Effector memory CD8-positive, alpha-beta T cell (primary cell): ENCODE measurements at regions not wholly inside any gene's neighbourhood (a gene's known extent, or its start where the extent isn't known, plus 50 kb on each side); places are given as distances from the start of the nearest gene placed in this dataset.

Experiments used
- ATAC-seq: fragments of 150-1000 bp; cut with Tn5 transposase; replicated peaks from 2 replicates; pipeline ENCODE4 v1.10.0; 2021; ENCODE audit warnings: mild to moderate bottlenecking, moderate library complexity
- DNase-seq, 3 experiments: peaks; one replicate each; pipeline ENCODE4 v3.0.0; 2021
- H3K27ac Mint-ChIP-seq, 2 donors: one replicate each; pipeline ENCODE4 v1.8.0; 2022; ENCODE audit warnings: mild to moderate bottlenecking in 2 of 2, mixed read lengths in 2 of 2, moderate library complexity in 2 of 2
- H3K27me3 Mint-ChIP-seq, 2 donors: one replicate each; pipeline ENCODE4 v1.8.0; 2022; ENCODE audit warnings: mixed read lengths in 2 of 2
- H3K36me3 Mint-ChIP-seq: one replicate; pipeline ENCODE4 v1.8.0; 2022; ENCODE audit warnings: mild to moderate bottlenecking, moderate library complexity, mixed read lengths; ENCODE audit not compliant: insufficient read depth
- H3K4me1 Mint-ChIP-seq, 2 donors: one replicate each; pipeline ENCODE4 v1.8.0; 2022; ENCODE audit warnings: low read depth in 2 of 2, mixed read lengths in 2 of 2
- H3K4me3 Mint-ChIP-seq, 2 donors: one replicate each; pipeline ENCODE4 v1.8.0; 2022; ENCODE audit warnings: mild to moderate bottlenecking in 2 of 2, mixed read lengths in 2 of 2, moderate library complexity in 2 of 2
- H3K9me3 Mint-ChIP-seq, 2 donors: one replicate each; pipeline ENCODE4 v1.8.0; 2022; ENCODE audit warnings: mixed read lengths in 2 of 2

GRCh38 chr2:12253167-12253778 lies 463.5 kb upstream of the TRIB2 start:
- ATAC-seq (no peak), DNase-seq (no peak)
- H3K27me3 Mint-ChIP-seq, result peaks cover 0 to 4% of the 10 kb centered on the region in 2 donors
- H3K9me3 Mint-ChIP-seq, result peaks cover 0 to 3% of the 10 kb centered on the region in 2 donors
- H3K36me3 Mint-ChIP-seq, result peaks cover 3% of the 10 kb centered on the region
- H3K27ac Mint-ChIP-seq, result no peak overlapping the region
- no peaks in the 10 kb centered on the region for H3K4me1 Mint-ChIP-seq
- H3K4me3 Mint-ChIP-seq, result no peak overlapping the region

GRCh38 chr2:12254280-12254860 lies 462.4 kb upstream of the TRIB2 start:
- Mint-ChIP-seq H3K27ac (no peak overlapping the region), H3K4me3 (no peak overlapping the region), H3K27me3 (peaks cover 0 to 4% of the 10 kb centered on the region in 2 donors), H3K9me3 (peaks cover 0 to 3% of the 10 kb centered on the region in 2 donors), H3K4me1 (no peaks in the 10 kb centered on the region), H3K36me3 (peaks cover 3% of the 10 kb centered on the region)
- ATAC-seq, result no peak
- DNase-seq, result no peak

GRCh38 chr2:12256206-12256605 lies 460.5 kb upstream of the TRIB2 start:
- H3K27ac Mint-ChIP-seq, result no peak overlapping the region

GRCh38 chr2:12257476-12257875 lies 459.3 kb upstream of the TRIB2 start:
- DNase-seq, result no peak
- Mint-ChIP-seq H3K4me1 (no peaks in the 10 kb centered on the region), H3K4me3 (no peak overlapping the region), H3K27me3 (no peaks in the 10 kb centered on the region), H3K27ac (no peak overlapping the region), H3K36me3 (no peaks in the 10 kb centered on the region), H3K9me3 (peaks cover 0 to 1% of the 10 kb centered on the region in 2 donors)
- ATAC-seq, result no peak

More at GRCh38 chr2:12256206-12256605, 460.5 kb upstream of the TRIB2 start:
- H3K9me3 Mint-ChIP-seq, result peaks cover 0 to 1% of the 10 kb centered on the region in 2 donors
- no peaks in the 10 kb centered on the region for H3K4me1 Mint-ChIP-seq
- DNase-seq, result no peak
- H3K4me3 Mint-ChIP-seq, result no peak overlapping the region
- H3K36me3 Mint-ChIP-seq, result no peaks in the 10 kb centered on the region
- no peaks in the 10 kb centered on the region for H3K27me3 Mint-ChIP-seq
- no peak for ATAC-seq

- Mint-ChIP-seq H3K36me3 (no peaks in the 10 kb centered on the region), H3K4me3 (no peak overlapping the region), H3K4me1 (peaks cover 0 to 2% of the 10 kb centered on the region in 2 donors), H3K27ac (no peak overlapping the region), H3K27me3 (no peaks in the 10 kb centered on the region), H3K9me3 (peaks cover 0 to 1% of the 10 kb centered on the region in 2 donors)
- no peak for ATAC-seq
- DNase-seq, result no peak
Observed at GRCh38 chr2:12259493-12259892, 457.2 kb upstream of the TRIB2 start.

GRCh38 chr2:12261986-12262680 lies 454.6 kb upstream of the TRIB2 start:
- Mint-ChIP-seq H3K36me3 (no peaks in the 10 kb centered on the region), H3K9me3 (peaks cover 0 to 1% of the 10 kb centered on the region in 2 donors), H3K4me3 (no peak overlapping the region), H3K4me1 (peaks cover 0 to 3% of the 10 kb centered on the region in 2 donors), H3K27me3 (no peaks in the 10 kb centered on the region), H3K27ac (no peak overlapping the region)
- DNase-seq, result no peak
- no peak for ATAC-seq

- H3K27ac Mint-ChIP-seq, result no peak overlapping the region
- ATAC-seq, result no peak
Observed at GRCh38 chr2:12262681-12263436, 453.9 kb upstream of the TRIB2 start.

GRCh38 chr2:12263730-12264129 lies 453.0 kb upstream of the TRIB2 start:
- Mint-ChIP-seq H3K4me1 (peaks cover 0 to 3% of the 10 kb centered on the region in 2 donors), H3K4me3 (no peak overlapping the region), H3K36me3 (no peaks in the 10 kb centered on the region), H3K27me3 (no peaks in the 10 kb centered on the region), H3K27ac (no peak overlapping the region), H3K9me3 (peaks cover 0 to 1% of the 10 kb centered on the region in 2 donors)
- DNase-seq (no peak), ATAC-seq (no peak)

More at GRCh38 chr2:12262681-12263436, 453.9 kb upstream of the TRIB2 start:
- peaks cover 0 to 1% of the 10 kb centered on the region in 2 donors for H3K9me3 Mint-ChIP-seq
- H3K4me1 Mint-ChIP-seq, result peaks cover 0 to 3% of the 10 kb centered on the region in 2 donors
- H3K27me3 Mint-ChIP-seq, result no peaks in the 10 kb centered on the region
- H3K4me3 Mint-ChIP-seq, result no peak overlapping the region
- DNase-seq, result no peak
- no peaks in the 10 kb centered on the region for H3K36me3 Mint-ChIP-seq

GRCh38 chr2:12264146-12264545 lies 452.6 kb upstream of the TRIB2 start:
- ATAC-seq (no peak), DNase-seq (no peak)
- Mint-ChIP-seq H3K4me1 (peaks cover 0 to 3% of the 10 kb centered on the region in 2 donors), H3K9me3 (peaks cover 0 to 1% of the 10 kb centered on the region in 2 donors), H3K4me3 (no peak overlapping the region), H3K36me3 (no peaks in the 10 kb centered on the region), H3K27ac (no peak overlapping the region), H3K27me3 (no peaks in the 10 kb centered on the region)

GRCh38 chr2:12265646-12266045 lies 451.1 kb upstream of the TRIB2 start:
- Mint-ChIP-seq H3K9me3 (peaks cover 0 to 1% of the 10 kb centered on the region in 2 donors), H3K27ac (no peak overlapping the region), H3K27me3 (no peaks in the 10 kb centered on the region), H3K4me3 (no peak overlapping the region), H3K36me3 (no peaks in the 10 kb centered on the region), H3K4me1 (peaks cover 0 to 3% of the 10 kb centered on the region in 2 donors)
- DNase-seq (no peak), ATAC-seq (no peak)

- peaks cover 5 to 12% of the 10 kb centered on the region in 2 donors for H3K4me1 Mint-ChIP-seq
- H3K4me3 Mint-ChIP-seq, result no peak overlapping the region
Observed at GRCh38 chr2:12267042-12267441, 449.7 kb upstream of the TRIB2 start.

GRCh38 chr2:12269041-12269972 lies 447.4 kb upstream of the TRIB2 start:
- no peak for ATAC-seq
- H3K4me3 Mint-ChIP-seq, result no peak overlapping the region

More at GRCh38 chr2:12267042-12267441, 449.7 kb upstream of the TRIB2 start:
- no peaks in the 10 kb centered on the region for H3K9me3 Mint-ChIP-seq
- H3K36me3 Mint-ChIP-seq, result no peaks in the 10 kb centered on the region
- H3K27ac Mint-ChIP-seq, result no peak overlapping the region
- no peaks in the 10 kb centered on the region for H3K27me3 Mint-ChIP-seq
- ATAC-seq, result no peak
- DNase-seq, result no peak

More at GRCh38 chr2:12269041-12269972, 447.4 kb upstream of the TRIB2 start:
- H3K9me3 Mint-ChIP-seq, result no peaks in the 10 kb centered on the region
- no peak overlapping the region for H3K27ac Mint-ChIP-seq
- peaks cover 5 to 14% of the 10 kb centered on the region in 2 donors for H3K4me1 Mint-ChIP-seq
- H3K36me3 Mint-ChIP-seq, result no peaks in the 10 kb centered on the region
- DNase-seq, result no peak
- H3K27me3 Mint-ChIP-seq, result no peaks in the 10 kb centered on the region
